Cardiac fibroblast (primary cell): ENCODE measurements at regions not wholly inside any gene's neighbourhood (a gene's known extent, or its start where the extent isn't known, plus 50 kb on each side); places are given as distances from the start of the nearest gene placed in this dataset.
A peak's percentile ranks its signal among the peaks of the same experiment; 100 is the strongest.

ENCODE experiments used
- DNase-seq, 2 donors: peaks; one replicate each; pipeline versions ENCODE4 v3.0.0 to v3.0.0-alpha.2; 2010; ENCODE audit warnings: low read depth in 2 of 2
- H3K4me3 ChIP-seq, 2 donors: replicated peaks in 1 of 2; 1 replicate in 1 of 2; 2 replicates in 1 of 2; pipeline ENCODE4 v1.5.1; 2011; ENCODE audit warnings: low read depth in 2 of 2, low read length in 2 of 2, mild to moderate bottlenecking in 2 of 2, moderate library complexity in 1 of 2
- TF ChIP-seq, protein P1 (sequence below): IDR thresholded peaks from one replicate; pipeline ENCODE4 v1.5.1; 2011; ENCODE audit warnings: low read depth, mild to moderate bottlenecking, low read length, inconsistent platforms

DNA sequence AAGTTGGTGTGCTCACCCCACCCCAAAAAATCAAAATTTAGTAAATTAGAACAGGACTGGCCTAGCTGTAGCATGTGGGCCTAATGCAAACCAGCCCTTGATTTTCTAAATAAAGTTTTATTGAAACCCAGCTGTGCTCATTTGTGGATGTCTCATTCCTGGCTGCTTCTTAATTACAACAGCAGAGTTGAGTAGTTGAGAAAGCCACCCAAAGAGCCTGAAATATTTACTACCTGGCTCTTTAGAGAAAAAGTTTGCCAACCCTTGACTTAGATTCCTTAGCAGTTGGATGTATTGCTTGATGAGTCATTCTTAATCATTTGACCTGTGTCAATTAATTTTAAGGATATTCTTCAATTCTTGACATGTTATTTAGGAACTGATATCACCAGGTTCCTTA is 168.3 kb upstream of the PUDP start:
- peak in 1 of 2 donors; percentile 9 for DNase-seq
- TF ChIP-seq, protein P1, sequence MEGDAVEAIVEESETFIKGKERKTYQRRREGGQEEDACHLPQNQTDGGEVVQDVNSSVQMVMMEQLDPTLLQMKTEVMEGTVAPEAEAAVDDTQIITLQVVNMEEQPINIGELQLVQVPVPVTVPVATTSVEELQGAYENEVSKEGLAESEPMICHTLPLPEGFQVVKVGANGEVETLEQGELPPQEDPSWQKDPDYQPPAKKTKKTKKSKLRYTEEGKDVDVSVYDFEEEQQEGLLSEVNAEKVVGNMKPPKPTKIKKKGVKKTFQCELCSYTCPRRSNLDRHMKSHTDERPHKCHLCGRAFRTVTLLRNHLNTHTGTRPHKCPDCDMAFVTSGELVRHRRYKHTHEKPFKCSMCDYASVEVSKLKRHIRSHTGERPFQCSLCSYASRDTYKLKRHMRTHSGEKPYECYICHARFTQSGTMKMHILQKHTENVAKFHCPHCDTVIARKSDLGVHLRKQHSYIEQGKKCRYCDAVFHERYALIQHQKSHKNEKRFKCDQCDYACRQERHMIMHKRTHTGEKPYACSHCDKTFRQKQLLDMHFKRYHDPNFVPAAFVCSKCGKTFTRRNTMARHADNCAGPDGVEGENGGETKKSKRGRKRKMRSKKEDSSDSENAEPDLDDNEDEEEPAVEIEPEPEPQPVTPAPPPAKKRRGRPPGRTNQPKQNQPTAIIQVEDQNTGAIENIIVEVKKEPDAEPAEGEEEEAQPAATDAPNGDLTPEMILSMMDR = no peak
- H3K4me3 ChIP-seq = no peak overlapping the region

DNA sequence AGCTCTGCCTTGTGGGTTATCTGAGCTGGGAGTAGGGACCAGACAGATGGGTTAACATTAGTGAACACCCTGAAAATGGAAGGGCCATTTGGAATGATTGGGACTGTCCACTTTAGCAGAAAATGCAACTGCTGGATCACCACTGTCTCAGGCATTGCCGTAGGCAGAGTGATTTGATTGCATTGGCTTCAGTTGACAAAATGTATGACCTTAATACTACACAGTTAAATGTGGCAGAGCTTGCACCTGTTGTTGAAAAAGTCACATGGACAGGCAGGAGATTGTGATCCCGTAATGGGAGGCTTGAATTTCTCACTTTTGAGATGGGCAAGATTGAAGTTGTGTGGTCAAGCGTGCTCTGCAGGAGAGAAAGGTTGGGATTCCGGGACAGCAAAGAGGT is 166.5 kb upstream of the PUDP start:
- TF ChIP-seq, protein P1 = no peak
- H3K4me3 ChIP-seq = no peak overlapping the region
- DNase-seq = no peak

GRCh38 chrX:7307720-7308119 is 159.8 kb upstream of the PUDP start:
- TF ChIP-seq, protein P1 = no peak
- no peak for DNase-seq
- H3K4me3 ChIP-seq = no peak overlapping the region

GRCh38 chrX:7294483-7294882 is 146.5 kb upstream of the PUDP start:
- TF ChIP-seq, protein P1 = no peak
- DNase-seq = peak; percentile 1 to 42
- no peak overlapping the region for H3K4me3 ChIP-seq

GRCh38 chrX:7286168-7286837 is 138.3 kb upstream of the PUDP start:
- H3K4me3 ChIP-seq = no peak overlapping the region
- peak; percentile 12 to 52 for DNase-seq
- TF ChIP-seq, protein P1 = no peak

DNA sequence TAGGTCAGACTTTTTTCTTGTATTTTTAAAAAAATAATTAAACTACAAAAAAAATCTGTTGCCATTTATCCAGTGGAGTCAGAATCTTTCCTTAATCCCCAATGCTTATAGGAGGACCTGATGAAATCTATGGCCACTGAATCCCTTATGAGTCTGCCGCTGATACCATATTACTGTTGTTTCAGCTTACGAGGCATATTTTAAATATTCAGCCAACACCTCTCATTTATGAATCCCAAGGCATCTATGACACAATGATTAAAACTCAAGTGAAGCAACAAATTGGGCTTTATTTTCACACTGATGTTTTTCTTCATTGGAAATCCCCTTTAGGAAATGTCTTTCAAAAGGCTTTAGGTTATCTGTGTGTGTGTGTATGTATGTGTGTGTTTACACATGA is 137.8 kb upstream of the PUDP start:
- no peak for DNase-seq
- TF ChIP-seq, protein P1 = no peak

DNA sequence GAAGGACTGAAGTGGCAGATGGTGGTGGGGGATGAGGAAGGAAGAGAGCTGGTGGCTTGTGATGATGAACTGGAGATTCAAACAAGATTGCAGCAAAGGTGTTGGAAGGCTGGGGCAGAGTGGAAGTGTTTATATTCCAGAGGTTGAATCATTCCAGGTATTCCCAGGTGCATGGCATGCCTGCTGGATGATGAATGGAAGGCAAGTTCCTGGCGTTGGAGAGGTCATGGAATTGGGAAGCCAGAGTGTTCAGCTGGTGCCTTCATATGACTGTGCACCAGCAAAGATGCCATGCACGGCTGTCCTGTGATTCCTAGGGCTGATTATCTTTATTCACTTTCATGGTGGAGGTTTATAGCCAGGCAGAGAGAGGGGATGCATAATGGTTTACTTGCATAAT is 135.8 kb upstream of the PUDP start:
- TF ChIP-seq, protein P1 = no peak
- H3K4me3 ChIP-seq = no peak overlapping the region
- no peak for DNase-seq

More for the DNA sequence above, 137.8 kb upstream of the PUDP start:
- H3K4me3 ChIP-seq = no peak overlapping the region
